ENCODE measurements at regions not wholly inside any gene's neighbourhood (a gene's known extent, or its start where the extent isn't known, plus 50 kb on each side); places are given as distances from the start of the nearest gene placed in this dataset.

- TF ChIP-seq ZNF549 (CRISPR knock-in tag; IDR thresholded peaks at IDR 0.05) = no peak
- TF ChIP-seq ARNTL (CRISPR knock-in tag; IDR thresholded peaks at IDR 0.05) = no peak
- no peak for TF ChIP-seq CEBPB (IDR thresholded peaks at IDR 0.05; ENCODE audit: borderline replicate concordance, low read depth, low read length)
- TF ChIP-seq ZNF646 (CRISPR knock-in tag; IDR thresholded peaks at IDR 0.05) = no peak
- TF ChIP-seq ZNF414 (CRISPR knock-in tag; IDR thresholded peaks at IDR 0.05) = no peak
- no peak for TF ChIP-seq FOXK2 (IDR thresholded peaks at IDR 0.05)
- TF ChIP-seq NFYB (CRISPR knock-in tag; IDR thresholded peaks at IDR 0.05) = no peak
- TF ChIP-seq E2F5 (CRISPR knock-in tag; conservative IDR thresholded peaks at IDR 0.05) = no peak
Measured at GRCh38 chr2:153133716-153134115, 344.8 kb downstream of the RPRM start.

Data from HepG2 (cell line).